HEK293 (cell line): ENCODE measurements at regions not wholly inside any gene's neighbourhood (a gene's known extent, or its start where the extent isn't known, plus 50 kb on each side); places are given as distances from the start of the nearest gene placed in this dataset.

Experiments
- CTCF ChIA-PET: fragments of 350-600 bp; formaldehyde crosslinking; extraction: SDS; loops from one replicate; lab custom pipeline; 2021; ENCODE audit warnings: antibody characterized with exemption; lab: Yijun Ruan, JAX
- POLR2A ChIA-PET: fragments of 300-600 bp; formaldehyde crosslinking; extraction: SDS; loops from one replicate; lab custom pipeline; 2020; ENCODE audit warnings: antibody characterized with exemption, inconsistent platforms; lab: Yijun Ruan, JAX
- H3K27ac ChIP-seq: fragments of 200-500 bp; sonication (Bioruptor generic); 2 replicates; pipeline ENCODE4 v1.5.1; 2014; ENCODE audit warnings: low read depth, low read length, control low read depth, inconsistent platforms; ENCODE audit errors: extremely low read depth
- H3K36me3 ChIP-seq, 2 experiments: fragments of 200-500 bp in 1 of 2; sonication (Bioruptor generic) in 1 of 2; 1 replicate in 1 of 2; 2 replicates in 1 of 2; pipeline ENCODE4 v1.5.1; 2014 to 2017; ENCODE audit warnings: inconsistent platforms in 2 of 2, low read length in 2 of 2; ENCODE audit not compliant: control insufficient read depth in 2 of 2, insufficient read depth in 1 of 2
- H3K4me1 ChIP-seq: fragments of 200-500 bp; sonication (Bioruptor generic); 2 replicates; pipeline ENCODE4 v1.5.1; 2014; ENCODE audit warnings: mild to moderate bottlenecking, low read length, inconsistent platforms; ENCODE audit not compliant: control insufficient read depth, insufficient read depth
- H3K4me3 ChIP-seq: 2 replicates; pipeline ENCODE4 v1.5.1; 2011; ENCODE audit warnings: low read depth, mild to moderate bottlenecking, control low read depth, low read length, moderate library complexity
- H3K9me3 ChIP-seq: fragments of 200-500 bp; sonication (Bioruptor generic); 2 replicates; pipeline ENCODE4 v1.5.1; 2014; ENCODE audit warnings: low read depth, low read length, inconsistent platforms; ENCODE audit not compliant: control insufficient read depth, insufficient read depth
- GLIS2 ChIP-seq: fragments of 450-650 bp; formaldehyde crosslinking; IDR thresholded peaks from 2 replicates; pipeline ENCODE4 v1.5.1; 2016; ENCODE audit warnings: missing biosample characterization, missing genetic modification characterization
- KLF1 ChIP-seq: fragments of 450-650 bp; formaldehyde crosslinking; IDR thresholded peaks from 2 replicates; pipeline ENCODE4 v1.5.1; 2016; ENCODE audit warnings: missing biosample characterization, missing genetic modification characterization
- SCRT2 ChIP-seq: fragments of 450-650 bp; formaldehyde crosslinking; IDR thresholded peaks from 2 replicates; pipeline ENCODE4 v1.5.1; 2016; ENCODE audit warnings: missing biosample characterization, missing genetic modification characterization
- YY2 ChIP-seq: fragments of 450-650 bp; formaldehyde crosslinking; IDR thresholded peaks from 2 replicates; pipeline ENCODE4 v1.5.1; 2016; ENCODE audit warnings: missing biosample characterization, missing genetic modification characterization
- ZFP3 ChIP-seq: fragments of 450-650 bp; formaldehyde crosslinking; IDR thresholded peaks from 2 replicates; pipeline ENCODE4 v1.5.1; 2016; ENCODE audit warnings: low read depth, missing biosample characterization, missing genetic modification characterization
- ZFP37 ChIP-seq: fragments of 450-650 bp; formaldehyde crosslinking; IDR thresholded peaks from 2 replicates; pipeline ENCODE4 v1.5.1; 2016; ENCODE audit warnings: missing biosample characterization, missing genetic modification characterization
- ZNF138 ChIP-seq: fragments of 450-650 bp; formaldehyde crosslinking; IDR thresholded peaks from 2 replicates; pipeline ENCODE4 v1.5.1; 2016; ENCODE audit warnings: missing biosample characterization, missing genetic modification characterization, borderline replicate concordance
- ZNF391 ChIP-seq: fragments of 450-650 bp; formaldehyde crosslinking; IDR thresholded peaks from 2 replicates; pipeline ENCODE4 v1.5.1; 2016; ENCODE audit warnings: low read depth, missing biosample characterization, missing genetic modification characterization, borderline replicate concordance
- ZNF416 ChIP-seq: fragments of 450-650 bp; formaldehyde crosslinking; IDR thresholded peaks from 2 replicates; pipeline ENCODE4 v1.5.1; 2016; ENCODE audit warnings: missing biosample characterization, missing genetic modification characterization
- ZNF510 ChIP-seq: fragments of 450-650 bp; formaldehyde crosslinking; IDR thresholded peaks from 2 replicates; pipeline ENCODE4 v1.5.1; 2018; ENCODE audit warnings: mild to moderate bottlenecking, missing genetic modification characterization, missing biosample characterization; ENCODE audit not compliant: insufficient replicate concordance
- ZNF555 ChIP-seq: fragments of 450-650 bp; formaldehyde crosslinking; conservative IDR thresholded peaks from 2 replicates; pipeline ENCODE4 v1.5.1; 2017; ENCODE audit warnings: missing biosample characterization, mild to moderate bottlenecking, missing genetic modification characterization, inconsistent platforms
- ZNF600 ChIP-seq: fragments of 450-650 bp; formaldehyde crosslinking; IDR thresholded peaks from 2 replicates; pipeline ENCODE4 v1.5.1; 2016; ENCODE audit warnings: missing biosample characterization, missing genetic modification characterization
- ZNF670 ChIP-seq: fragments of 450-650 bp; formaldehyde crosslinking; IDR thresholded peaks from 2 replicates; pipeline ENCODE4 v1.5.1; 2016; ENCODE audit warnings: missing biosample characterization, missing genetic modification characterization, low read depth
- ZNF768 ChIP-seq: fragments of 450-650 bp; formaldehyde crosslinking; IDR thresholded peaks from 2 replicates; pipeline ENCODE4 v1.5.1; 2018; ENCODE audit warnings: missing biosample characterization, mild to moderate bottlenecking, missing genetic modification characterization
- TF ChIP-seq, protein P1 (sequence below): fragments of 450-650 bp; formaldehyde crosslinking; IDR thresholded peaks from 2 replicates; pipeline ENCODE4 v1.5.1; 2017; ENCODE audit warnings: missing biosample characterization, missing genetic modification characterization
- TF ChIP-seq, protein P2 (sequence below): sonication (generic); formaldehyde crosslinking; IDR thresholded peaks from 2 replicates; pipeline ENCODE4 v1.8.1; 2022; ENCODE audit warnings: mild to moderate bottlenecking, moderate library complexity, missing genetic modification reagents
- TF ChIP-seq, protein P3 (sequence below): fragments of 450-650 bp; formaldehyde crosslinking; IDR thresholded peaks from 2 replicates; pipeline ENCODE4 v1.5.1; 2016; ENCODE audit warnings: missing biosample characterization, missing genetic modification characterization
- TF ChIP-seq, protein P4 (sequence below): fragments of 450-650 bp; formaldehyde crosslinking; IDR thresholded peaks from 2 replicates; pipeline ENCODE4 v1.5.0; 2017; ENCODE audit warnings: missing biosample characterization, missing genetic modification characterization, borderline replicate concordance
- TF ChIP-seq, protein P5 (sequence below): fragments of 450-650 bp; formaldehyde crosslinking; IDR thresholded peaks from 2 replicates; pipeline ENCODE4 v1.5.1; 2016; ENCODE audit warnings: missing biosample characterization, missing genetic modification characterization
- TF ChIP-seq, protein P6 (sequence below): fragments of 450-650 bp; formaldehyde crosslinking; IDR thresholded peaks from 2 replicates; pipeline ENCODE4 v1.5.1; 2016; ENCODE audit warnings: missing biosample characterization, missing genetic modification characterization

DNA sequence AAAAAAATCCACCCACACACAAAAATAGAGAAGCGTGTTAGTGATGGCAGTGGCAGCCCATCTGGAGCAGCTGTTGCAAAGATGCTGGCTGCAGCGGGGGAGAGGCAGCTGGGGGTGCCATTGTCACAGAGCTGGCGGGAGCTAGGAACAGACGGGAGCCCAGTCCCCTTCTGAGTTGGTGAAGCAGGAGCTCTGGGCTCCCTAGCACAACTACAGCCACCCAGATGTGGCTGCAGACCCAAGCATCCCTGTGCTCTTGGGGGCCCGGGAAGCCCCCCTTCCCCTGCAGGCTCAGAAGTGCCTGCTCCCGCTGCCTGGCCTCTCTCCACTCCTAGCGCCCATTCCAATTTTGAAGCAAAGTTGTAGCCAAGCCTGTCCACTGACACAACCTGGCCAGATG lies 366.6 kb upstream of the MC4R start:
- ChIA-PET POLR2A (no interaction called here), CTCF (interaction anchor here (0.6 kb wide), 1 partner anchor 743 kb away, joined by 3 read pairs; no protein-coding TSS in a partner anchor)
- no peaks in the 10 kb centered on the region for H3K4me1 ChIP-seq
- H3K9me3 ChIP-seq: no peaks in the 10 kb centered on the region
- no peaks in the 10 kb centered on the region for H3K36me3 ChIP-seq
- no peak for TF ChIP-seq ZNF555 (tag by site-specific recombination)
- TF ChIP-seq ZNF510 (tag by site-specific recombination): no peak
- no peak for TF ChIP-seq ZNF138 (tag by site-specific recombination)
- TF ChIP-seq KLF1 (tag by site-specific recombination): no peak
- no peak for TF ChIP-seq ZFP37
- TF ChIP-seq, protein P1, sequence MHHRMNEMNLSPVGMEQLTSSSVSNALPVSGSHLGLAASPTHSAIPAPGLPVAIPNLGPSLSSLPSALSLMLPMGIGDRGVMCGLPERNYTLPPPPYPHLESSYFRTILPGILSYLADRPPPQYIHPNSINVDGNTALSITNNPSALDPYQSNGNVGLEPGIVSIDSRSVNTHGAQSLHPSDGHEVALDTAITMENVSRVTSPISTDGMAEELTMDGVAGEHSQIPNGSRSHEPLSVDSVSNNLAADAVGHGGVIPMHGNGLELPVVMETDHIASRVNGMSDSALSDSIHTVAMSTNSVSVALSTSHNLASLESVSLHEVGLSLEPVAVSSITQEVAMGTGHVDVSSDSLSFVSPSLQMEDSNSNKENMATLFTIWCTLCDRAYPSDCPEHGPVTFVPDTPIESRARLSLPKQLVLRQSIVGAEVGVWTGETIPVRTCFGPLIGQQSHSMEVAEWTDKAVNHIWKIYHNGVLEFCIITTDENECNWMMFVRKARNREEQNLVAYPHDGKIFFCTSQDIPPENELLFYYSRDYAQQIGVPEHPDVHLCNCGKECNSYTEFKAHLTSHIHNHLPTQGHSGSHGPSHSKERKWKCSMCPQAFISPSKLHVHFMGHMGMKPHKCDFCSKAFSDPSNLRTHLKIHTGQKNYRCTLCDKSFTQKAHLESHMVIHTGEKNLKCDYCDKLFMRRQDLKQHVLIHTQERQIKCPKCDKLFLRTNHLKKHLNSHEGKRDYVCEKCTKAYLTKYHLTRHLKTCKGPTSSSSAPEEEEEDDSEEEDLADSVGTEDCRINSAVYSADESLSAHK (tag by site-specific recombination): no peak
- TF ChIP-seq, protein P2, sequence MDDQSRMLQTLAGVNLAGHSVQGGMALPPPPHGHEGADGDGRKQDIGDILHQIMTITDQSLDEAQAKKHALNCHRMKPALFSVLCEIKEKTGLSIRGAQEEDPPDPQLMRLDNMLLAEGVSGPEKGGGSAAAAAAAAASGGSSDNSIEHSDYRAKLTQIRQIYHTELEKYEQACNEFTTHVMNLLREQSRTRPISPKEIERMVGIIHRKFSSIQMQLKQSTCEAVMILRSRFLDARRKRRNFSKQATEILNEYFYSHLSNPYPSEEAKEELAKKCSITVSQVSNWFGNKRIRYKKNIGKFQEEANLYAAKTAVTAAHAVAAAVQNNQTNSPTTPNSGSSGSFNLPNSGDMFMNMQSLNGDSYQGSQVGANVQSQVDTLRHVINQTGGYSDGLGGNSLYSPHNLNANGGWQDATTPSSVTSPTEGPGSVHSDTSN: no peak
- TF ChIP-seq YY2: no peak
- TF ChIP-seq SCRT2 (tag by site-specific recombination): no peak
- TF ChIP-seq, protein P3, sequence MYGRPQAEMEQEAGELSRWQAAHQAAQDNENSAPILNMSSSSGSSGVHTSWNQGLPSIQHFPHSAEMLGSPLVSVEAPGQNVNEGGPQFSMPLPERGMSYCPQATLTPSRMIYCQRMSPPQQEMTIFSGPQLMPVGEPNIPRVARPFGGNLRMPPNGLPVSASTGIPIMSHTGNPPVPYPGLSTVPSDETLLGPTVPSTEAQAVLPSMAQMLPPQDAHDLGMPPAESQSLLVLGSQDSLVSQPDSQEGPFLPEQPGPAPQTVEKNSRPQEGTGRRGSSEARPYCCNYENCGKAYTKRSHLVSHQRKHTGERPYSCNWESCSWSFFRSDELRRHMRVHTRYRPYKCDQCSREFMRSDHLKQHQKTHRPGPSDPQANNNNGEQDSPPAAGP (tag by site-specific recombination): no peak
- TF ChIP-seq ZNF670: no peak
- TF ChIP-seq ZFP3 (tag by site-specific recombination): no peak
- no peak for TF ChIP-seq ZNF600 (tag by site-specific recombination)
- no peak for TF ChIP-seq ZNF416 (tag by site-specific recombination)
- no peak for TF ChIP-seq GLIS2 (tag by site-specific recombination)
- TF ChIP-seq ZNF768 (tag by site-specific recombination): no peak
- TF ChIP-seq, protein P4, sequence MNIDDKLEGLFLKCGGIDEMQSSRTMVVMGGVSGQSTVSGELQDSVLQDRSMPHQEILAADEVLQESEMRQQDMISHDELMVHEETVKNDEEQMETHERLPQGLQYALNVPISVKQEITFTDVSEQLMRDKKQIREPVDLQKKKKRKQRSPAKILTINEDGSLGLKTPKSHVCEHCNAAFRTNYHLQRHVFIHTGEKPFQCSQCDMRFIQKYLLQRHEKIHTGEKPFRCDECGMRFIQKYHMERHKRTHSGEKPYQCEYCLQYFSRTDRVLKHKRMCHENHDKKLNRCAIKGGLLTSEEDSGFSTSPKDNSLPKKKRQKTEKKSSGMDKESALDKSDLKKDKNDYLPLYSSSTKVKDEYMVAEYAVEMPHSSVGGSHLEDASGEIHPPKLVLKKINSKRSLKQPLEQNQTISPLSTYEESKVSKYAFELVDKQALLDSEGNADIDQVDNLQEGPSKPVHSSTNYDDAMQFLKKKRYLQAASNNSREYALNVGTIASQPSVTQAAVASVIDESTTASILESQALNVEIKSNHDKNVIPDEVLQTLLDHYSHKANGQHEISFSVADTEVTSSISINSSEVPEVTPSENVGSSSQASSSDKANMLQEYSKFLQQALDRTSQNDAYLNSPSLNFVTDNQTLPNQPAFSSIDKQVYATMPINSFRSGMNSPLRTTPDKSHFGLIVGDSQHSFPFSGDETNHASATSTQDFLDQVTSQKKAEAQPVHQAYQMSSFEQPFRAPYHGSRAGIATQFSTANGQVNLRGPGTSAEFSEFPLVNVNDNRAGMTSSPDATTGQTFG (tag by site-specific recombination): no peak
- TF ChIP-seq, all 188 proteins: peak for 0
- Histone ChIP-seq H3K27ac (no peak overlapping the region), H3K4me3 (no peak overlapping the region)

DNA sequence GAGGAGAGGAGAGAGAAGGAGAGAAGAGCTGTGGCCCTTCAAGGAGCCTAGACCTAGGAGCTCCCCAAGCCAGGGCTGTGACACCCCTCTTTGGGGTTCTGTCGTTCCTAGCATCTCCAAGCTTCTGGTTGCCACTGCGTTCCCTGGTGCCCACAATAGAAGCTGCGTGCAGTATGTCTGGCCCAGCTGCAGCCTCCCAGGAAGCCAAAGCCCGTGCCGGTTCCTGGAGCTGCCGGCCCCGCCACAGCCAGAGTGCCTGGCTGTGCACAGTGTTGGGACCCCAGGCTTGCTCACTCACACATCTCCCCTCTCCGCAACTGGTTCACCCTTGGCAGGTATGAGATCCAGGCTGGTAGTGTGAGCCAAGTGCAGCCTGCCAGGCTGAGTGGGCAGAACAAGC lies 367.7 kb upstream of the MC4R start:
- Histone ChIP-seq H3K4me3 (no peak overlapping the region), H3K36me3 (no peaks in the 10 kb centered on the region), H3K9me3 (no peaks in the 10 kb centered on the region), H3K4me1 (no peaks in the 10 kb centered on the region), H3K27ac (no peak overlapping the region)
- POLR2A ChIA-PET: no interaction called here
- CTCF ChIA-PET: no interaction called here
- TF ChIP-seq, protein P4 (tag by site-specific recombination): no peak
- no peak for TF ChIP-seq ZNF391 (tag by site-specific recombination)
- TF ChIP-seq, protein P5, sequence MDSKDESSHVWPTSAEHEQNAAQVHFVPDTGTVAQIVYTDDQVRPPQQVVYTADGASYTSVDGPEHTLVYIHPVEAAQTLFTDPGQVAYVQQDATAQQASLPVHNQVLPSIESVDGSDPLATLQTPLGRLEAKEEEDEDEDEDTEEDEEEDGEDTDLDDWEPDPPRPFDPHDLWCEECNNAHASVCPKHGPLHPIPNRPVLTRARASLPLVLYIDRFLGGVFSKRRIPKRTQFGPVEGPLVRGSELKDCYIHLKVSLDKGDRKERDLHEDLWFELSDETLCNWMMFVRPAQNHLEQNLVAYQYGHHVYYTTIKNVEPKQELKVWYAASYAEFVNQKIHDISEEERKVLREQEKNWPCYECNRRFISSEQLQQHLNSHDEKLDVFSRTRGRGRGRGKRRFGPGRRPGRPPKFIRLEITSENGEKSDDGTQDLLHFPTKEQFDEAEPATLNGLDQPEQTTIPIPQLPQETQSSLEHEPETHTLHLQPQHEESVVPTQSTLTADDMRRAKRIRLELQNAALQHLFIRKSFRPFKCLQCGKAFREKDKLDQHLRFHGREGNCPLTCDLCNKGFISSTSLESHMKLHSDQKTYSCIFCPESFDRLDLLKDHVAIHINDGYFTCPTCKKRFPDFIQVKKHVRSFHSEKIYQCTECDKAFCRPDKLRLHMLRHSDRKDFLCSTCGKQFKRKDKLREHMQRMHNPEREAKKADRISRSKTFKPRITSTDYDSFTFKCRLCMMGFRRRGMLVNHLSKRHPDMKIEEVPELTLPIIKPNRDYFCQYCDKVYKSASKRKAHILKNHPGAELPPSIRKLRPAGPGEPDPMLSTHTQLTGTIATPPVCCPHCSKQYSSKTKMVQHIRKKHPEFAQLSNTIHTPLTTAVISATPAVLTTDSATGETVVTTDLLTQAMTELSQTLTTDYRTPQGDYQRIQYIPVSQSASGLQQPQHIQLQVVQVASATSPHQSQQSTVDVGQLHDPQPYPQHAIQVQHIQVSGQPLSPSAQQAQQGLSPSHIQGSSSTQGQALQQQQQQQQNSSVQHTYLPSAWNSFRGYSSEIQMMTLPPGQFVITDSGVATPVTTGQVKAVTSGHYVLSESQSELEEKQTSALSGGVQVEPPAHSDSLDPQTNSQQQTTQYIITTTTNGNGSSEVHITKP: no peak
- TF ChIP-seq, protein P6, sequence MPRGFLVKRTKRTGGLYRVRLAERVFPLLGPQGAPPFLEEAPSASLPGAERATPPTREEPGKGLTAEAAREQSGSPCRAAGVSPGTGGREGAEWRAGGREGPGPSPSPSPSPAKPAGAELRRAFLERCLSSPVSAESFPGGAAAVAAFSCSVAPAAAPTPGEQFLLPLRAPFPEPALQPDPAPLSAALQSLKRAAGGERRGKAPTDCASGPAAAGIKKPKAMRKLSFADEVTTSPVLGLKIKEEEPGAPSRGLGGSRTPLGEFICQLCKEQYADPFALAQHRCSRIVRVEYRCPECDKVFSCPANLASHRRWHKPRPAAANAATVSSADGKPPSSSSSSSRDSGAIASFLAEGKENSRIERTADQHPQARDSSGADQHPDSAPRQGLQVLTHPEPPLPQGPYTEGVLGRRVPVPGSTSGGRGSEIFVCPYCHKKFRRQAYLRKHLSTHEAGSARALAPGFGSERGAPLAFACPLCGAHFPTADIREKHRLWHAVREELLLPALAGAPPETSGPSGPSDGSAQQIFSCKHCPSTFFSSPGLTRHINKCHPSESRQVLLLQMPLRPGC (tag by site-specific recombination): no peak
